ENCODE measurements at regions not wholly inside any gene's neighbourhood (a gene's known extent, or its start where the extent isn't known, plus 50 kb on each side); places are given as distances from the start of the nearest gene placed in this dataset.

- no peak overlapping the region for H3K4me3 ChIP-seq (replicated peaks in 1 of 3; ENCODE audit: insufficient read depth in 1 of 3, low read depth in 1 of 3, low read length in 3 of 3)
- no peak overlapping the region for H3K4me2 ChIP-seq (ENCODE audit: insufficient read depth, low read length)
- TF ChIP-seq JUN (IDR thresholded peaks at IDR 0.05; ENCODE audit: borderline replicate concordance, insufficient read depth, insufficient read length, low read depth), result no peak
- TF ChIP-seq MYC (IDR thresholded peaks at IDR 0.05; ENCODE audit: low read depth, low read length), result no peak
- TF ChIP-seq CTCF (IDR thresholded peaks at IDR 0.05; ENCODE audit: extremely low read depth in 1 of 2, insufficient read depth in 1 of 2, low read depth in 1 of 2, low read length in 2 of 2), result no peak
- no peak for TF ChIP-seq POLR2A (IDR thresholded peaks at IDR 0.05; ENCODE audit: low read depth, low read length)
- no peak for TF ChIP-seq POLR2AphosphoS5 (IDR thresholded peaks at IDR 0.05; ENCODE audit: insufficient read depth, low read depth, low read length)
- TF ChIP-seq EZH2 (IDR thresholded peaks at IDR 0.05; ENCODE audit: borderline replicate concordance, low read depth, low read length, severe bottlenecking), result no peak
- TF ChIP-seq MAX (IDR thresholded peaks at IDR 0.05; ENCODE audit: insufficient read depth, insufficient read length), result no peak
- TF ChIP-seq GATA2 (IDR thresholded peaks at IDR 0.05; ENCODE audit: insufficient read depth, insufficient read length, low read depth, low read length), result no peak
- TF ChIP-seq FOS (IDR thresholded peaks at IDR 0.05; ENCODE audit: borderline replicate concordance, insufficient read depth, low read length), result no peak
- ChIA-PET CTCF (no interaction called here), POLR2A (no interaction called here)
- intact Hi-C loops (cut with micrococcal nuclease) (no loop called here), dilution Hi-C loops (cut with MboI; ENCODE audit: extremely low pct_ligation_motif_present, low sequenced_read_pairs) (no loop called here)
- no peaks in the 10 kb centered on the region for H4K20me1 ChIP-seq (replicated peaks; ENCODE audit: control insufficient read depth, extremely low read depth, insufficient read depth, low read length)
- H3K4me1 ChIP-seq (ENCODE audit: control insufficient read depth, extremely low read depth, insufficient read depth, low read length), result no peaks in the 10 kb centered on the region
- FAIRE-seq, result no peak
- no TSS peak for BruUV-seq (replicated peaks)
- no peaks in the 10 kb centered on the region for H3K36me3 ChIP-seq (ENCODE audit: control insufficient read depth in 2 of 2, extremely low read depth in 1 of 2, insufficient read depth in 2 of 2, low read length in 2 of 2)
- H3K9me3 ChIP-seq (replicated peaks; ENCODE audit: control insufficient read depth, insufficient read depth, low read length), result peaks cover 9% of the 10 kb centered on the region
- no peak overlapping the region for H3K27ac ChIP-seq (ENCODE audit: insufficient read depth, low read depth, low read length)
- H3K27me3 ChIP-seq (ENCODE audit: control insufficient read depth in 2 of 2, insufficient read depth in 2 of 2, low read length in 2 of 2), result no peaks in the 10 kb centered on the region
- no peak overlapping the region for H3K9ac ChIP-seq (replicated peaks; ENCODE audit: extremely low read depth, insufficient read depth, low read length)
- H3K79me2 ChIP-seq (ENCODE audit: control insufficient read depth, insufficient read depth, low read length), result no peaks in the 10 kb centered on the region
- DNase-seq (ENCODE audit: low read depth, low spot score), result no peak
- H2AFZ ChIP-seq (ENCODE audit: low read depth, low read length), result no peak overlapping the region
- H3K9me1 ChIP-seq (replicated peaks; ENCODE audit: control insufficient read depth, extremely low read depth, insufficient read depth, low read length), result no peaks in the 10 kb centered on the region
Observed at GRCh38 chr5:2423634-2424033, 327.8 kb downstream of the IRX2 start.

Data from endothelial cell of umbilical vein (primary cell).